Stimulated activated CD8-positive, alpha-beta memory T cell treated with anti-CD3 and anti-CD28 coated beads, Interleukin-12 subunit alpha, Interleukin-12 subunit beta, amount 100 ng/mL, for 24 hours (primary cell): ENCODE measurements at regions not wholly inside any gene's neighbourhood (a gene's known extent, or its start where the extent isn't known, plus 50 kb on each side); places are given as distances from the start of the nearest gene placed in this dataset.
"Not testable (repeated sequence)": the region's sequence is repeated elsewhere in the genome, so short reads cannot be mapped to it uniquely, and the experiment has no call there.

Experiments used
- DNase-seq: peaks from one replicate; pipeline ENCODE4 v3.0.0-alpha.2; 2020; ENCODE audit errors: extremely low read depth

GRCh38 chr6:30832864-30833263 lies 51.5 kb upstream of the DDR1 start:
- no peak for DNase-seq

GRCh38 chr6:30830438-30830837 lies 53.9 kb upstream of the DDR1 start:
- DNase-seq: no peak

GRCh38 chr6:30829639-30830255 lies 54.6 kb upstream of the DDR1 start:
- DNase-seq: no peak

- DNase-seq: no peak
Measured at GRCh38 chr6:30829033-30829432, 55.3 kb upstream of the DDR1 start.

- DNase-seq: peak; percentile 67
Measured at GRCh38 chr6:30828027-30828962, 56.0 kb upstream of the DDR1 start.

GRCh38 chr6:30826961-30827342 lies 57.4 kb upstream of the DDR1 start:
- DNase-seq: no peak

- DNase-seq: no peak
Measured at GRCh38 chr6:30824698-30825097, 59.6 kb upstream of the DDR1 start.

GRCh38 chr6:30823534-30823865 lies 60.8 kb upstream of the DDR1 start:
- DNase-seq: no peak

- DNase-seq: no peak
Measured at GRCh38 chr6:30821862-30822784, 62.2 kb upstream of the DDR1 start.

GRCh38 chr6:30820193-30820592 lies 64.1 kb upstream of the DDR1 start:
- no peak for DNase-seq

GRCh38 chr6:30819297-30819917 lies 64.9 kb upstream of the DDR1 start:
- peak; percentile 31 for DNase-seq

GRCh38 chr6:30818391-30818841 lies 65.9 kb upstream of the DDR1 start:
- DNase-seq: no peak

GRCh38 chr6:30816791-30817739 lies 67.3 kb upstream of the DDR1 start:
- no peak for DNase-seq

- DNase-seq: not testable (repeated sequence)
Measured at GRCh38 chr6:30816296-30816695, 68.0 kb upstream of the DDR1 start.

- DNase-seq: not testable (repeated sequence)
Measured at GRCh38 chr6:30815041-30815742, 69.1 kb upstream of the DDR1 start.

- peak; percentile 31 for DNase-seq
Measured at GRCh38 chr6:30814146-30815040, 69.9 kb upstream of the DDR1 start.

- DNase-seq: no peak
Measured at GRCh38 chr6:30813631-30814145, 69.3 kb upstream of the IER3 start.

- peak; percentile 65 for DNase-seq
Measured at GRCh38 chr6:30810813-30811339, 66.5 kb upstream of the IER3 start.
